IPS-11a (cell line): ENCODE measurements at regions not wholly inside any gene's neighbourhood (a gene's known extent, or its start where the extent isn't known, plus 50 kb on each side); places are given as distances from the start of the nearest gene placed in this dataset.
"Not testable (repeated sequence)": the region's sequence is repeated elsewhere in the genome, so short reads cannot be mapped to it uniquely, and the experiment has no call there.

Experiments
- H3K4me3 ChIP-seq: one replicate; pipeline ENCODE4 v1.5.1; 2013; ENCODE audit warnings: low read depth, low read length, control low read depth

- H3K4me3 ChIP-seq, result no peak overlapping the region
Observed at GRCh38 chr10:20512631-20513030, 384.5 kb downstream of the NEBL start.

DNA sequence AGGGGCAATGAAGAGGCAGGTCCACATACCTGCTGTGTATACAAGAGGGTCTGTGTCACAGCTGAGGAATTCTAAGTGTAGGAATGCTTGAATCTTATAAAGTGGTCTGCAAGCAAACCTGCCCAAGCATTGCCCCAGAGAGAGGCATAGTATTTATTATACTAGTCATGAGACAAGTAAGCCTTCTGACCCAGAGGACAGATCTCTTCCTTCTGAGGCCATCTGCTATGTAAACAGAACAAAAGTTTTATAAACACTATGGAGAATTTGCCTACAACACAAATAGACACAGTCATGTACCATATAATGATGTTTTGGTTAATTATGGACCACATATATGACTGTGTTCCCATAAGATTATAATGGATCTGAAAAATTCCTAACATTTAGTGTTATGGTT is 388.2 kb downstream of the NEBL start:
- H3K4me3 ChIP-seq, result no peak overlapping the region

GRCh38 chr10:20502903-20503585 is 394.1 kb downstream of the NEBL start:
- H3K4me3 ChIP-seq, result no peak overlapping the region

- no peak overlapping the region for H3K4me3 ChIP-seq
Observed at GRCh38 chr10:20494474-20494873, 402.6 kb downstream of the NEBL start.

DNA sequence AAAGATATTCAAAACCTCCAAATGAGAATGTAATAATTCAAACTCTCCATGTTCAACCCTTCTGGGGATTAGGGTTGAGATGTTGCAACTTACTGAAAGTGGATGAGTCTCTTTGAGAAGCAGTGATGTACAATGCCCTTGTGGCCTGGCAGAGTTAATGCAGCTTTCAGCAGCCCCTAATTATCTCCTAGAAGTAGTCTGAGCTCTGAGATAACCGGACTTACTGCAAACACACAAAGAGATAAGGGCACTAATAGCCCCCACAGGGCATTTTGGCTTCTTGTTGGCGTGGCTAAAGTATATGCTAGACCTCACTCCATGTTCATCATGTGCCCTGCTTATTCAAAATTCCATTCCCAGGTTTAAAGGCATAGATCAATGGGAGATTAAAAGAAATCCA is 404.7 kb downstream of the NEBL start:
- no peak overlapping the region for H3K4me3 ChIP-seq

- no peak overlapping the region for H3K4me3 ChIP-seq
Observed at GRCh38 chr10:20489961-20490360, 407.1 kb downstream of the NEBL start.

GRCh38 chr10:20486791-20487190 is 410.3 kb downstream of the NEBL start:
- no peak overlapping the region for H3K4me3 ChIP-seq

GRCh38 chr10:20485554-20485953 is 411.6 kb downstream of the NEBL start:
- no peak overlapping the region for H3K4me3 ChIP-seq

- H3K4me3 ChIP-seq, result no peak overlapping the region
Observed at GRCh38 chr10:20481054-20481453, 416.1 kb downstream of the NEBL start.

GRCh38 chr10:20480575-20480974 is 416.5 kb downstream of the NEBL start:
- not testable (repeated sequence) for H3K4me3 ChIP-seq

DNA sequence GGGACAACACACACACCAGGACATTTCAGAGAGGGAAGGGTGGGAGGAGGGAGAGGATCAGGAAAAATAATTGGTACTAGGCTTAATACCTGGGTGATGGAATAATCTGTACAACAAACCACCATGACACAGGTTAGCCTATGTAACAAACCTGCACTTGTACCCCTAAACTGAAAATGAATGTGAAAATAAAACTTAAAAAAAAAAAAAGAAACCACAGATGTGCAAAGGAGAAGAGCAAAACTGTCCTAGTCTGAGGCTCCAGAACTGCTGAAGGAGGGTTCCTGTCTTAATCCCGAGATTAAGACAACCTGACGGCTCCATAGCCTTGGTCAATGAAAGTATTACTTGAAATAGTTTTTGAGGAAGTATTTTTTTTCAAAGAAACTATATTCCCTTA is 423.0 kb downstream of the NEBL start:
- no peak overlapping the region for H3K4me3 ChIP-seq

DNA sequence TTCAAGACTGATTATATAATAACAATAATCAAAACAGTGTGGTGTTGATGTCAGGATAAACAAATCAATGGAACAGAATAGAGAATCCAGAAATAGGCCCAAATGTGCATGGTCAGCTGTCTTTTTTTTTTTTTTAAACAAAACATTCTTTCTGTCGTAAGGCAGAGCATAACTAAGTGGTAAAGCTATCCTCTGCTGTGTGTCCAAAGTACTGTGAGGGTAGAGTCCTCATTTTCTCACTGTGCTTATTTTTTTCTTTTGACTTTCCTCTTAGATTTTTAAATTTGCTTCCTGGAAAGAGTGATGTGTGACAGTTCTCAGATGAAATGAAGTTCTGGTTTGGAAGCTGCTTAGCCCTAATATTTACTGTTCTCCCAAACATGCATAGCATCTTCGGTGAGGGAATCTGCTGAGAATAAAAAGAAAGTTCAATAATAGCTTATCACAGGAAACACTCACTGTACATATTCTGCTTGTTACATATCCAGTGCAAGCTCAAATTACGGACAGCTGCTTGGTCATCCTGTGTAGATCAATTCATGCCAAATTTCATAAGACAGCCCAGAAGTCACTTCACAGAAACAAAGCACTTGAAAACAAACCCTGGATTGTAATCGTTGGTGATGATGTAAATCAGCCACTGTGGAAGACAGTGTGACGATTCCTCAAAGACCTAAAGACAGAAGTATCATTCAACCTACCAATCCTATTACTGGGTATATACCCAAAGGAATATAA is 423.9 kb downstream of the NEBL start:
- H3K4me3 ChIP-seq, result no peak overlapping the region

GRCh38 chr10:20466731-20467130 is 430.4 kb downstream of the NEBL start:
- H3K4me3 ChIP-seq, result no peak overlapping the region

- H3K4me3 ChIP-seq, result no peak overlapping the region
Observed at GRCh38 chr10:20457649-20458048, 439.5 kb downstream of the NEBL start.

DNA sequence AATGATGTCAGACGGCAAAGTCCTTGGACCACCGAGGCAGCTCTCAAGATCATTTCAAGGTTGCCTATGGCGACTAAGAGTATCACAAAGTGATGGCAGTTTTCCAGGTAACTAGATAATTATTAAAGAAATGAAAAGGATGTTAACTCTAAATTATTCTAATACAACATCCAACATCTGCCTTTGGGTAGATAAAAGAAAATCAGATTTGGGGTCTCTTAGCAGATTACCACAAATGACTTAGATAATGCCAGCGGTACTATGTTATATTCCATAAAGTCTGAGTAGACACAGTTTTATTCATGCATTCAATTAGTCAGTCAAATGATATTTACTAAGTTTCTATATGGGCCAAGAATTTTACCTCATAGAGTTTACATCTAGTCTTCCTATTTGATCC is 441.3 kb downstream of the NEBL start:
- H3K4me3 ChIP-seq, result no peak overlapping the region

DNA sequence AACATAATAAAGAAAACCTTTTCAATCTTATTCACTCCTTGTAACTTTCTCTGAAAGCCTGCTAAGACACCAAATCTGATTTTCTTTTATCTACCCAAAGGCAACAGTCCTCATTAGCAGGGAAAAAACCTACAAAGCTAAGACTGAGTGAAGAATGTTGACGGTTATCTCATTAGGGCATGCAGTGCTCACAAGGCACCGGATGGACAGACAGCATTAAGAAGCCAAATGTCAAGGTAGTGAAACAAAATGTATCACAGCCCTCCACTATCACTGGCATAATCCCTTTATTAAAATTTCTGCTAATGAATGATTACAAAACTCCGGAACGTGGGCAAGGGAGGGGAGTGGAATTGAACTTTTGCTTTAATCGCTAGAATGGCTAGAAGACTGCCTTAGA is 442.8 kb downstream of the NEBL start:
- no peak overlapping the region for H3K4me3 ChIP-seq

GRCh38 chr10:20446561-20447193 is 450.4 kb downstream of the NEBL start:
- H3K4me3 ChIP-seq, result no peak overlapping the region

- no peak overlapping the region for H3K4me3 ChIP-seq
Observed at GRCh38 chr10:20443094-20443493, 454.0 kb downstream of the NEBL start.

GRCh38 chr10:20429742-20430141 is 467.4 kb downstream of the NEBL start:
- no peak overlapping the region for H3K4me3 ChIP-seq

GRCh38 chr10:20427821-20428220 is 469.3 kb downstream of the NEBL start:
- H3K4me3 ChIP-seq, result no peak overlapping the region

GRCh38 chr10:20418286-20418685 is 478.8 kb downstream of the NEBL start:
- H3K4me3 ChIP-seq, result no peak overlapping the region

GRCh38 chr10:20417791-20418190 is 479.3 kb downstream of the NEBL start:
- H3K4me3 ChIP-seq, result no peak overlapping the region
